Astrocyte of the spinal cord (primary cell): ENCODE measurements at regions not wholly inside any gene's neighbourhood (a gene's known extent, or its start where the extent isn't known, plus 50 kb on each side); places are given as distances from the start of the nearest gene placed in this dataset.

Experiments
- DNase-seq: peaks from one replicate; pipeline ENCODE4 v3.0.0; 2011; ENCODE audit warnings: low read depth, low spot score
- H3K4me3 ChIP-seq: 2 replicates; pipeline ENCODE4 v1.5.1; 2011; ENCODE audit warnings: low read depth, mild to moderate bottlenecking, low read length, moderate library complexity
- CTCF ChIP-seq: IDR thresholded peaks from 2 replicates; pipeline ENCODE4 v1.5.1; 2012; ENCODE audit warnings: low read depth, mild to moderate bottlenecking, low read length, inconsistent platforms
- in situ Hi-C: cut with HindIII; loops from 2 replicates; pipeline ENCODE4 v1.10.0; 2017; ENCODE audit warnings: low sequenced_read_pairs

GRCh38 chr2:18408638-18409037, 151.8 kb downstream of the RDH14 start:
- no peak for DNase-seq
- in situ Hi-C loops, result no loop called here
- TF ChIP-seq CTCF, result no peak

DNA sequence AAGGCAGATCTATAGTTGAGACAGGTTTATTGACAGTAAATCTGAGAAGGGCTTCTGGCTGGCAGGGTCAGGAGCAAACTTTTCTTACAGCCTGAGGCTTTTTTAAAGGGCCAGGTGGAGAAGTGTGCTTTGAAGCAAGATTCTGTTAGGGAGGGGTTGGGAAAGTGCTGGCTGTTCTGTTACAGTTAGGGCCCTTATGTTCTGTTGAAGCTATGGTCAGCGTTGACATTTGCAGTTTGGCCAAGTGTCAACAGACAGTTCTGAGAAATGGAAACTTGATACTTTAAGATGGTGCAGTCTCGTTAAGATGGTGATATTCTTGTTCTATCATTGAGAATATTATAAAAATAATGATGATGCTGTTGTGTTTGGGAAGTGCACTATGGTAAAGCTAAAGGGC, 154.2 kb downstream of the RDH14 start:
- in situ Hi-C loops, result no loop called here
- no peak for TF ChIP-seq CTCF
- H3K4me3 ChIP-seq, result no peak overlapping the region
- no peak for DNase-seq

More at GRCh38 chr2:18408638-18409037, 151.8 kb downstream of the RDH14 start:
- H3K4me3 ChIP-seq, result no peak overlapping the region

DNA sequence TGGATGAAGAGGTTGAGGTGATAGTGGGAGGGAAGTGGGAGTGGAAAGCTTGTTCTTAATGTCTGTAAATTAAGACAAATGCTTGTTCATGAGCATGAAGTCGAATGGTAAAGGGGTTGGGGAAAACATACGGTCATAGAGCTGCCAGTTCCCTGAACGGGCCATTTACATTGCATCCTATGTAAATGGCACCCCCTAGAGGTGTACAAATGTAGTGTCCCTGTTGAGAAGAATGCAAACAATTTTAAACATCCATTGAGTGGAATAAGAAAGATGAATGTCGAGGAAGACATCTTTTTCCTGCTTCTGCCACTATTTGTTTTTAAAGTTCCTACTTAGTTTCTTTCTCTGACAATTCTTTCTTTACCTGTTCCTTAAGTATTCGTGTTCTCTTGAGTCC, 155.7 kb downstream of the RDH14 start:
- DNase-seq, result no peak
- TF ChIP-seq CTCF, result peak; percentile 31
- in situ Hi-C loops, result no loop called here
- no peak overlapping the region for H3K4me3 ChIP-seq

- no peak for TF ChIP-seq CTCF
- no peak overlapping the region for H3K4me3 ChIP-seq
- in situ Hi-C loops, result no loop called here
These were observed 156.4 kb downstream of the RDH14 start for GRCh38 chr2:18403921-18404522.

DNA sequence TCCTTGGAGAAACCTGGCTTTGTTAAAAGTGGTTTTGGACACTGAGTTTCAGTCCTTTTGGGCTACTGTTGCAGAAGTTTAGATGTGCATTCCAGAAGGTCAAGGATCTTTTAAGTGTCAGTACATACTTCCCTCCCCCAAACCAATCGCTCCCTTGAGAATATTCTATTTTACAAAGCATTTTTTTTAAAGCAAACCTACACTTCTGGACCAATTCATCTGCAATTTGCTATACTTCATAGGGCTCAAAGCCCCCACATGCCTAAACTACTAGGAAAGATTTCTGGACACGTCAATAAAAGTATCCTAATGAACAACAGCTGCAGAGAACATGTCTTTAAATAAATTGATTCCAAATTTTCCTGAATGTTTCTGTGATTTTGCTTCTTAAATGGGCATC, 157.6 kb downstream of the RDH14 start:
- TF ChIP-seq CTCF, result no peak
- DNase-seq, result no peak
- in situ Hi-C loops, result no loop called here
- no peak overlapping the region for H3K4me3 ChIP-seq

More at GRCh38 chr2:18403921-18404522, 156.4 kb downstream of the RDH14 start:
- no peak for DNase-seq

GRCh38 chr2:18401471-18401870, 159.0 kb downstream of the RDH14 start:
- no peak overlapping the region for H3K4me3 ChIP-seq
- in situ Hi-C loops, result no loop called here
- DNase-seq, result no peak
- no peak for TF ChIP-seq CTCF
